CD14-positive monocyte (primary cell): ENCODE measurements at regions not wholly inside any gene's neighbourhood (a gene's known extent, or its start where the extent isn't known, plus 50 kb on each side); places are given as distances from the start of the nearest gene placed in this dataset.

ENCODE experiments used
- DNase-seq, 3 donors: peaks; one replicate each; pipeline ENCODE4 v3.0.0-alpha.2; 2011 to 2022
- H2AFZ ChIP-seq: 2 replicates; pipeline ENCODE4 v1.6.0; 2012; ENCODE audit warnings: mild to moderate bottlenecking, low read depth, low read length, inconsistent platforms; ENCODE audit not compliant: insufficient read depth, poor library complexity, severe bottlenecking
- H3K27ac ChIP-seq, 2 donors: 1 replicate in 1 of 2; 2 replicates in 1 of 2; pipeline ENCODE4 v1.5.1; 2012 to 2013; ENCODE audit warnings: low read length in 2 of 2, control low read depth in 1 of 2, inconsistent platforms in 1 of 2, low read depth in 1 of 2, mild to moderate bottlenecking in 1 of 2
- H3K27me3 ChIP-seq, 2 donors: one replicate each; pipeline versions ENCODE4 v1.6.0 to v1.6.1; 2011 to 2013; ENCODE audit warnings: low read length in 2 of 2; ENCODE audit not compliant: control insufficient read depth in 2 of 2, insufficient read depth in 2 of 2
- H3K36me3 ChIP-seq, 2 donors: replicated peaks in 1 of 2; 1 replicate in 1 of 2; 2 replicates in 1 of 2; pipeline versions ENCODE4 v1.5.1 to v1.6.1; 2012 to 2013; ENCODE audit warnings: low read length in 2 of 2, control low read depth in 1 of 2, inconsistent platforms in 1 of 2, mild to moderate bottlenecking in 1 of 2; ENCODE audit not compliant: insufficient read depth in 2 of 2, control insufficient read depth in 1 of 2
- H3K4me1 ChIP-seq, 2 donors: 1 replicate in 1 of 2; 2 replicates in 1 of 2; pipeline versions ENCODE4 v1.5.1 to v1.6.1; 2012 to 2013; ENCODE audit warnings: low read length in 2 of 2, control low read depth in 1 of 2, inconsistent platforms in 1 of 2, mild to moderate bottlenecking in 1 of 2, moderate library complexity in 1 of 2; ENCODE audit not compliant: insufficient read depth in 2 of 2, control insufficient read depth in 1 of 2
- H3K4me2 ChIP-seq: replicated peaks from 2 replicates; pipeline ENCODE3; 2012; ENCODE audit warnings: low read length, moderate library complexity, mild to moderate bottlenecking; ENCODE audit not compliant: poor library complexity, severe bottlenecking; ENCODE audit errors: extremely low read depth
- H3K4me3 ChIP-seq, 3 experiments: fragments of 200-600 bp in 1 of 3; sonication (generic) in 1 of 3; replicated peaks in 1 of 3; 1 replicate in 2 of 3; 2 replicates in 1 of 3; pipeline ENCODE4 v1.5.1; 2011 to 2013; ENCODE audit warnings: low read length in 3 of 3, mild to moderate bottlenecking in 3 of 3, control low read depth in 2 of 3, low read depth in 2 of 3, inconsistent platforms in 1 of 3, moderate library complexity in 1 of 3
- H3K79me2 ChIP-seq: 2 replicates; pipeline ENCODE4 v1.6.0; 2012; ENCODE audit warnings: mild to moderate bottlenecking, control low read depth, inconsistent platforms, low read length, moderate library complexity; ENCODE audit not compliant: insufficient read depth
- H3K9ac ChIP-seq: 2 replicates; pipeline ENCODE4 v1.6.0; 2017; ENCODE audit warnings: low read length, mild to moderate bottlenecking; ENCODE audit not compliant: insufficient read depth, poor library complexity, severe bottlenecking
- H3K9me3 ChIP-seq, 2 donors: replicated peaks in 1 of 2; 1 replicate in 1 of 2; 2 replicates in 1 of 2; pipeline versions ENCODE4 v1.5.1 to v1.6.1; 2012 to 2013; ENCODE audit warnings: low read length in 2 of 2, control low read depth in 1 of 2; ENCODE audit not compliant: control insufficient read depth in 1 of 2, insufficient read depth in 1 of 2
- H4K20me1 ChIP-seq: 2 replicates; pipeline ENCODE4 v1.6.0; 2012; ENCODE audit warnings: mild to moderate bottlenecking, low read length, control low read depth, moderate library complexity; ENCODE audit not compliant: insufficient read depth
- H3K27ac Mint-ChIP-seq, 7 donors: one replicate each; pipeline ENCODE4 v1.8.0; 2020; ENCODE audit warnings: mild to moderate bottlenecking in 7 of 7, mixed read lengths in 7 of 7, moderate library complexity in 6 of 7, inconsistent platforms in 2 of 7
- H3K27me3 Mint-ChIP-seq, 3 donors: one replicate each; pipeline ENCODE4 v1.8.0; 2021 to 2022; ENCODE audit warnings: low read depth in 3 of 3, mild to moderate bottlenecking in 3 of 3, mixed read lengths in 3 of 3, moderate library complexity in 3 of 3, inconsistent platforms in 1 of 3
- H3K36me3 Mint-ChIP-seq, 2 donors: one replicate each; pipeline ENCODE4 v1.8.0; 2020; ENCODE audit warnings: mixed read lengths in 2 of 2, inconsistent platforms in 1 of 2, mild to moderate bottlenecking in 1 of 2
- H3K4me1 Mint-ChIP-seq: one replicate; pipeline ENCODE4 v1.8.0; 2020; ENCODE audit warnings: mild to moderate bottlenecking, mixed read lengths
- H3K4me3 Mint-ChIP-seq, 2 donors: one replicate each; pipeline ENCODE4 v1.8.0; 2020; ENCODE audit warnings: mild to moderate bottlenecking in 2 of 2, mixed read lengths in 2 of 2, moderate library complexity in 1 of 2
- H3K9me3 Mint-ChIP-seq, 7 donors: one replicate each; pipeline ENCODE4 v1.8.0; 2020 to 2022; ENCODE audit warnings: mixed read lengths in 7 of 7, mild to moderate bottlenecking in 6 of 7, moderate library complexity in 6 of 7, inconsistent platforms in 2 of 7
- WGBS: methylation state at CpG from one replicate; pipeline ENCODE4 v1.1.5; 2013; ENCODE audit warnings: missing lambda C conversion rate; ENCODE audit not compliant: insufficient coverage; 5-methylcytosine and 5-hydroxymethylcytosine counted together
- intact Hi-C, 2 donors: fragments of 100-400 bp; cut with micrococcal nuclease; formaldehyde crosslinking; loops; one replicate each; pipeline versions ENCODE4 v1.15.0 to v1.15.1; 2023
- TF ChIP-seq, protein P1 (sequence below): fragments of 200-600 bp; IDR thresholded peaks from one replicate; pipeline ENCODE4 v1.8.0; 2022; ENCODE audit warnings: antibody characterized with exemption, mild to moderate bottlenecking

DNA sequence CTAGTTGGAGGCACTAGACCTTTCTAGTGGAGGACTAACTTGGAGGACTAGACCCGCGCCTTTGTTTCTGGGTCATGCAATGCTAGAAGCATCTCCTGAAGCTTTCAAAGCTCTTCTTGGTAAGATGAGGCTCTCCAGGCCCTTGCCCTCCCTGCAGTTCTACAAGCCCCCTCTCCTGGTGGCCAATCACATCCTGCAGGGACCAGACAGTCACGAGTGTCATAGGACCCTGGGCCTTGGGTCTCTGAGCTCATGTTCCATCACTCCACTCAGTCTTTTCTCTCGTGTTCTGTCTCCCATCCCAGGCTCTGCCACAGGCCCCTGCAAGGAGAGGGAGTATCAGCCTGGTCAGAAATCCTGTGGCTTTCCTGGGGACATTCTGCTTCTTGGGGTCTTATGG is 119.6 kb downstream of the CYLD start:
- H3K9ac ChIP-seq, result no peak overlapping the region
- H3K36me3 ChIP-seq, result no peaks in the 10 kb centered on the region
- H3K79me2 ChIP-seq, result no peaks in the 10 kb centered on the region
- no peak overlapping the region for H3K4me2 ChIP-seq
- H4K20me1 ChIP-seq, result no peaks in the 10 kb centered on the region
- Mint-ChIP-seq H3K4me3 (no peak overlapping the region), H3K36me3 (no peaks in the 10 kb centered on the region), H3K27me3 (peaks cover 0 to 13% (median 3%) of the 10 kb centered on the region in 3 donors), H3K9me3 (peaks cover 0 to 5% (median 2%) of the 10 kb centered on the region in 7 donors), H3K4me1 (peaks cover 8% of the 10 kb centered on the region), H3K27ac (no peak overlapping the region)
- peaks cover 0 to 4% of the 10 kb centered on the region in 2 donors for H3K27me3 ChIP-seq
- H3K9me3 ChIP-seq, result no peaks in the 10 kb centered on the region
- intact Hi-C loops, result no loop called here
- DNase-seq, result no peak
- 95% methylated on average over 3 of the region's 4 CpGs for WGBS
- H3K4me3 ChIP-seq, result no peak overlapping the region
- no peak overlapping the region for H3K27ac ChIP-seq
- no peak overlapping the region for H2AFZ ChIP-seq
- H3K4me1 ChIP-seq, result no peaks in the 10 kb centered on the region
- TF ChIP-seq, protein P1, sequence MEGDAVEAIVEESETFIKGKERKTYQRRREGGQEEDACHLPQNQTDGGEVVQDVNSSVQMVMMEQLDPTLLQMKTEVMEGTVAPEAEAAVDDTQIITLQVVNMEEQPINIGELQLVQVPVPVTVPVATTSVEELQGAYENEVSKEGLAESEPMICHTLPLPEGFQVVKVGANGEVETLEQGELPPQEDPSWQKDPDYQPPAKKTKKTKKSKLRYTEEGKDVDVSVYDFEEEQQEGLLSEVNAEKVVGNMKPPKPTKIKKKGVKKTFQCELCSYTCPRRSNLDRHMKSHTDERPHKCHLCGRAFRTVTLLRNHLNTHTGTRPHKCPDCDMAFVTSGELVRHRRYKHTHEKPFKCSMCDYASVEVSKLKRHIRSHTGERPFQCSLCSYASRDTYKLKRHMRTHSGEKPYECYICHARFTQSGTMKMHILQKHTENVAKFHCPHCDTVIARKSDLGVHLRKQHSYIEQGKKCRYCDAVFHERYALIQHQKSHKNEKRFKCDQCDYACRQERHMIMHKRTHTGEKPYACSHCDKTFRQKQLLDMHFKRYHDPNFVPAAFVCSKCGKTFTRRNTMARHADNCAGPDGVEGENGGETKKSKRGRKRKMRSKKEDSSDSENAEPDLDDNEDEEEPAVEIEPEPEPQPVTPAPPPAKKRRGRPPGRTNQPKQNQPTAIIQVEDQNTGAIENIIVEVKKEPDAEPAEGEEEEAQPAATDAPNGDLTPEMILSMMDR, result no peak

DNA sequence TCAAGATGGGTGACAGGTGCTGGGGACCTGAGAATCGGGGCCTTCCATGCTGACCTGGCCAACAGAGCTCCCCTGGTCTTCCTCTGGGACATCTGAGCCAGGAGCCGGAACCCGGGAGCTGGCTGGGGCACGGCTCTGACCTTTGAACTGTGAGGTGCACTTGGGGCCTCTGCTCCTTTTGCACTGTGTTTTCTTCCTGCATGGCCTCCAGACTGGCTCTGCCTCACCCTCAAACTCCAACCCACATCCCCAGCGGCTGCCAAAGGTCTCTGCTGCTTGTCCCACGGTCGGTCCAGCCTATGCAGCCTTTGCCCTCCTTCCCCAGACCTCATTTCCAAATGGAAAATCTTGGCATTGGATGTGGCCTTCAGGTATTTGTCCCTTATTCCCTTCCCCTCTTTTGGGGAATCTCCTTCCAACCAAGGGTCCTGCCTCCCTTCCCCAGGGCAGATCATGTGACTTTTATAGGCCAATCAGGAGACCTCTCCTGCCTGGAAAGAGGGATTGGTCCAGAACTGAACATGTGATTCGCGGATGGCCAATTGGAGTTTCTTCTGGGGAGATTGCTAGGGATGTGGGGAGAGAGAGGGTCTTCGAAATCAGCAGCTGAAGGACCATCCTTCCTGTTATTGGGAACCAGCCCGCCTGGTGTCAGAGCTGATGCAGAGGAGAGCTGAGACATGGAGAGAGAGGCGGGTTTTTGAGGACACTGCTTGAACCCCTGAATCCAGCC is 117.9 kb downstream of the CYLD start:
- peaks cover 8% of the 10 kb centered on the region for H3K4me1 Mint-ChIP-seq
- no peaks in the 10 kb centered on the region for H3K4me1 ChIP-seq
- peaks cover 0 to 2% of the 10 kb centered on the region in 2 donors for H3K27me3 ChIP-seq
- H3K79me2 ChIP-seq, result no peaks in the 10 kb centered on the region
- no peak overlapping the region for H3K4me3 ChIP-seq
- H3K4me3 Mint-ChIP-seq, result no peak overlapping the region
- intact Hi-C loops, result no loop called here
- no peak overlapping the region for H2AFZ ChIP-seq
- H3K4me2 ChIP-seq, result no peak overlapping the region
- H3K9ac ChIP-seq, result no peak overlapping the region
- no peak for DNase-seq
- H3K9me3 Mint-ChIP-seq, result peaks cover 0 to 5% (median 2%) of the 10 kb centered on the region in 7 donors
- H3K36me3 Mint-ChIP-seq, result no peaks in the 10 kb centered on the region
- no peaks in the 10 kb centered on the region for H4K20me1 ChIP-seq
- 88% methylated on average over 8 of the region's 12 CpGs for WGBS
- H3K27ac Mint-ChIP-seq, result no peak overlapping the region
- TF ChIP-seq, protein P1, result no peak
- no peaks in the 10 kb centered on the region for H3K36me3 ChIP-seq
- H3K9me3 ChIP-seq, result no peaks in the 10 kb centered on the region
- H3K27me3 Mint-ChIP-seq, result peaks cover 0 to 7% (median 3%) of the 10 kb centered on the region in 3 donors
- H3K27ac ChIP-seq, result no peak overlapping the region
